Heart left ventricle (tissue), 16 donors: ENCODE measurements at regions not wholly inside any gene's neighbourhood (a gene's known extent, or its start where the extent isn't known, plus 50 kb on each side); places are given as distances from the start of the nearest gene placed in this dataset.

Experiments
- ATAC-seq, 4 donors: fragments of 200-7000 bp; cut with Tn5 transposase; one replicate each; pipeline ENCODE4 v1.9.1; 2020 to 2022; ENCODE audit warnings: moderate library complexity in 4 of 4, mild to moderate bottlenecking in 3 of 4, moderate number of reproducible peaks in 1 of 4
- DNase-seq, 5 donors: peaks; one replicate each; pipeline ENCODE4 v3.0.0-alpha.2; 2020
- H3K27ac ChIP-seq, 12 donors: fragments of 200-600 bp; sonication (generic) in 4 of 12; one replicate each; pipeline versions ENCODE4 v1.5.0 to v1.8.0; 2016 to 2022; ENCODE audit warnings: mild to moderate bottlenecking in 2 of 12
- H3K27me3 ChIP-seq, 9 donors: fragments of 200-600 bp; sonication (generic) in 2 of 9; one replicate each; pipeline versions ENCODE4 v1.5.1 to v1.8.0; 2016 to 2022; ENCODE audit warnings: mild to moderate bottlenecking in 3 of 9
- H3K36me3 ChIP-seq, 9 donors: fragments of 200-600 bp; sonication (generic) in 2 of 9; one replicate each; pipeline versions ENCODE4 v1.5.0 to v1.8.0; 2018 to 2022; ENCODE audit warnings: mild to moderate bottlenecking in 2 of 9
- H3K4me1 ChIP-seq, 12 donors: fragments of 200-600 bp; sonication (generic) in 4 of 12; one replicate each; pipeline versions ENCODE4 v1.5.0 to v1.8.0; 2016 to 2022; ENCODE audit warnings: mild to moderate bottlenecking in 3 of 12
- H3K4me3 ChIP-seq, 12 donors: fragments of 200-600 bp; sonication (generic) in 4 of 12; one replicate each; pipeline versions ENCODE4 v1.5.0 to v1.8.0; 2017 to 2022; ENCODE audit warnings: mild to moderate bottlenecking in 9 of 12, moderate library complexity in 4 of 12
- H3K9me3 ChIP-seq, 12 donors: fragments of 200-600 bp; sonication (generic) in 4 of 12; one replicate each; pipeline versions ENCODE4 v1.5.0 to v1.8.0; 2016 to 2022; ENCODE audit warnings: mild to moderate bottlenecking in 1 of 12
- CTCF ChIP-seq, 12 donors: fragments of 200-600 bp; sonication (generic) in 4 of 12; IDR thresholded peaks; one replicate each; pipeline versions ENCODE4 v1.5.0 to v1.8.0; 2018 to 2022; ENCODE audit warnings: antibody characterized with exemption in 12 of 12, mild to moderate bottlenecking in 5 of 12
- POLR2A ChIP-seq, 2 donors: fragments of 450-650 bp; IDR thresholded peaks; one replicate each; pipeline ENCODE4 v1.6.1; 2017; ENCODE audit warnings: antibody characterized with exemption in 2 of 2, mild to moderate bottlenecking in 2 of 2, moderate library complexity in 2 of 2
- WGBS, 4 donors: extraction: QIAGEN DNeasy Blood & Tissue Kit in 2 of 4; methylation state at CpG; one replicate each; pipeline versions ENCODE4 v1.1.5 to v1.1.7; 2013 to 2018; 5-methylcytosine and 5-hydroxymethylcytosine counted together
- intact Hi-C, 10 donors: fragments of 100-400 bp; cut with DNase I; formaldehyde crosslinking; loops; one replicate each; pipeline versions ENCODE4 v1.11.1 to v1.14.2; 2022
- donor health status: ischemic (EF 13 %, LVEDD 7.1; RV severe dilation, severe dysfunction).
- donor health status: healthy with polysubstance abuse.
- donor health status: DM: no; HTN: yes; CAD: no.
- donor health status: DM: no; HTN: no; CAD: no.
- donor health status: ischemic (EF 25% LVEDD 6.9; RV normal size, moderate dysfunction).
- donor health status: ischemic (EF 25% LVEDD 5.7; RV mildly dilated, moderate dysfunction).
- donor health status: healthy.
- donor health status: DM: yes; HTN: yes; CAD: no.
- donor health status: ischemic (EF 35%, LVEDD 5.7; RV mildly dilated, moderate dysfunction).
- donor health status: nonischemic (EF 11% LVEDD 7.7; RV severe dilation, severe dysfunction).
- donor health status: DM: yes; HTN: yes; CAD: no.
- donor health status: PGD.
- donor health status: ischemic (EF 29% LVEDD 5.4; RV normal size, mild dysfunction).
- donor health status: nonischemic (EF 23%, LVEDD 6.1; RV moderate dilation, normal function).

- TF ChIP-seq CTCF (IDR thresholded peaks at IDR 0.05) = no peak
- TF ChIP-seq POLR2A (IDR thresholded peaks at IDR 0.05) = no peak
- intact Hi-C loops = loop anchor here in 5 of 10 donors (5.0 to 10.0 kb wide), 4 partner anchors 111 to 281 kb away; partner anchors contain the start of gene SPRED2 (in 1 of the 5)
- Histone ChIP-seq H3K27ac (no peak overlapping the region), H3K4me3 (no peak overlapping the region), H3K4me1 (peaks cover 0 to 28% (median 13%) of the 10 kb centered on the region in 12 donors), H3K36me3 (no peaks in the 10 kb centered on the region), H3K9me3 (no peaks in the 10 kb centered on the region), H3K27me3 (no peaks in the 10 kb centered on the region)
- ATAC-seq = no peak
- WGBS, 4 donors = 88 to 97% (median 95%) methylated on average over 7 of the region's 7 CpGs
- DNase-seq = no peak
These were observed 116.3 kb upstream of the SPRED2 start for GRCh38 chr2:65548576-65549256.

GRCh38 chr2:65548064-65548463 is 115.7 kb upstream of the SPRED2 start:
- ATAC-seq (no peak), DNase-seq (no peak)
- Histone ChIP-seq H3K4me1 (peaks cover 0 to 22% (median 12%) of the 10 kb centered on the region in 12 donors), H3K27me3 (no peaks in the 10 kb centered on the region), H3K4me3 (no peak overlapping the region), H3K36me3 (no peaks in the 10 kb centered on the region), H3K27ac (no peak overlapping the region), H3K9me3 (no peaks in the 10 kb centered on the region)
- TF ChIP-seq CTCF (IDR thresholded peaks at IDR 0.05) = no peak
- TF ChIP-seq POLR2A (IDR thresholded peaks at IDR 0.05) = no peak
- 73 to 89% (median 80%) methylated on average over 3 to 4 of the region's 4 CpGs for WGBS, 4 donors
- intact Hi-C loops = loop anchor here in 5 of 10 donors (5.0 to 10.0 kb wide), 4 partner anchors 111 to 281 kb away; partner anchors contain the start of gene SPRED2 (in 1 of the 5)

- ATAC-seq (peak; percentile 53 to 95 (median 90)), DNase-seq (peak in 3 of 5 donors; percentile 24 to 46 (median 29))
- H3K36me3 ChIP-seq = no peaks in the 10 kb centered on the region
- no peak for TF ChIP-seq CTCF (IDR thresholded peaks at IDR 0.05)
- TF ChIP-seq POLR2A (IDR thresholded peaks at IDR 0.05) = no peak
- H3K9me3 ChIP-seq = no peaks in the 10 kb centered on the region
- peak overlapping the region in 11 of 12 donors; percentile 13 to 74 (median 55) for H3K27ac ChIP-seq
- WGBS, 4 donors = 60 to 75% (median 68%) methylated on average over 4 of the region's 4 CpGs
- H3K4me3 ChIP-seq = no peak overlapping the region
- intact Hi-C loops = loop anchor here in 5 of 10 donors (5.0 to 10.0 kb wide), 4 partner anchors 109 to 279 kb away; partner anchors contain the start of gene SPRED2 (in 1 of the 5)
- peaks cover 0 to 21% (median 12%) of the 10 kb centered on the region in 12 donors for H3K4me1 ChIP-seq
- no peaks in the 10 kb centered on the region for H3K27me3 ChIP-seq
These were observed 113.7 kb upstream of the SPRED2 start for GRCh38 chr2:65545837-65546805.
